GM18502 (cell line): ENCODE measurements at regions not wholly inside any gene's neighbourhood (a gene's known extent, or its start where the extent isn't known, plus 50 kb on each side); places are given as distances from the start of the nearest gene placed in this dataset.
A peak's percentile ranks its signal among the peaks of the same experiment; 100 is the strongest.

Experiments
- ATAC-seq: cut with Tn5 transposase; IDR thresholded peaks from one replicate; pipeline ENCODE4 v1.9.1; 2021; ENCODE audit warnings: mild to moderate bottlenecking; ENCODE audit not compliant: unreplicated experiment, poor library complexity

DNA sequence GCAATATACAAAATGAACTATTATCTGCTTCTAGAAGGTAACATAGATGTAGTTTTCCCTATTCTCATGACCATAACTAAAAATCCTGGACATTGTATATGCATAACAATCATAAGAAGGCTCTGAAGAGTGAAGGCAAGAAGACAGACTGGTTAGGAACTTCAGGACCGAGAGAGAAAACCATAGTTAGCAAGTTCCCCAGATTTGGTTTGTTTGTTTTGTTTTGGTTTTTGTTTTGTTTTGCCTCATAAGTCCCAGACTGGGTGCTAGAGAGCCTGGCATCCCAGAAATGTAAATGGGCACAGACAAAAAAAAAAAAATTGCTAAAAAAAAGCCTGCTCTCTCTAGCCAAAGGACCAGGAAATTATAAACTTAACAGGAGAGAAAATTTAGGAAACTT is 192.2 kb upstream of the FBXO11 start:
- no peak for ATAC-seq

DNA sequence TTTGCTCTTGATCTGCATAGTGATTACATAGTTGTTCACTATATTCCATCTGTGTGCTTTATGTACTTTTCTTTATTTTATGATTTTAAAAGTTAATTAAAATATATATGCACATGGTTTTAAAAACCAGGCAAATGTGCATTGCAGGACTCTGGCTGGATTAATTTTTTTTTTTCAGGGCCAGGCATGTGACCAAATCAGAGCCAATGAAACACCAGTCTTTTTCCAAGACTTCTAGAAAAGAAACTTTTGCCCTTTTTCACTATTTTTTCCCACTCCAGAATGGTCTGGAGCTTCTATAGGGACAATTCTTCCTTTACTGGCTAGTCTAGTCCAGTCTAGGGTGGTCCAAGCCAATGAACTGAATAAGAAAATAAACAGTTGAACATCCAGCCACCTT is 198.1 kb upstream of the FBXO11 start:
- ATAC-seq: no peak

DNA sequence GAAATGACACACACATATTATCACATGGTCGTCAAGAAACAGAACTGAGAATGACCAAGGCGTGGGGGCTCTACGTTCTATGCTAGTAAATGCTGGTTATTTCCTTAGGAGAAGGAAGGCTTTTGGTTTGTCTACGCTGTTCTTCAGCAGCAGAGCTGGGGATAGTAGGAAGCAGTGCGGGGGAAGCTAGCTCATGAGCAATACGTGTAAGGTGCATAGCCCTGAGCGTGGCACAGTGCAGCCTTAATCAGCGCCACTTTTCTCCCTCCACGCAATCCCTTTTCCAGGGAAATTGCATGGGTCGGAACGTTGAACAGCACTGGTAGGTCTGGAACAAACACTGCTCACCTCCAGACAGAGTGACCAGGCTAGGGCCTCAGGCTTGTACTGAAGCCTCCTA is 199.6 kb upstream of the FBXO11 start:
- no peak for ATAC-seq

DNA sequence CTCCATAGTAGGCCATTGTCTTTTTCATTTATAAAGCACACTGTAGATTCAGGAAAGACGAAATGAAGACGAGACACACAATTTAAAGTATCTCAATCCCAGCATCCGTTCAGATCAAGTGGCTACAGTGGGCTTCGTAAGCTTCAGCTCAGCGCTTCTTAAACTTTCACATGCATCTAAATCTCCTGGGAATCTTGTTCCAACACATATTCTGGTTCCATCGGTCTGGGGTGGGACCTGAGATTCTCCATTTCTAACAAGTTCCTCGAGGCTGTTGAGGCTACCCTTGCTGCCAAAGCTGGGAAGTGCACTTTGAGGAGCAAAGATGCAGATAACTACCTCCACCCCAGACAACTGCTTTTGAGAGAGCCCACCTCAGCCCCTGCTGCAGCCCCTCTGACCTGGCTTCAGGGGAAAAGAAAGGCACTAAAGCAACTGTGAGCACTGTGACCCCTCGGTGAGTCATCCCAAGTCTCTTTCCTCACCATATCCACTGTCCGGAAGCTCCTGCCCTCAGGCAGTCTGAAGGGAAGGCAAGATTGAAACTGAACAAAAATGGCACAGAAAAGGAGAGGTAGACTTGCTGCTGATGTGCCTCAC is 201.1 kb upstream of the FBXO11 start:
- ATAC-seq: no peak

DNA sequence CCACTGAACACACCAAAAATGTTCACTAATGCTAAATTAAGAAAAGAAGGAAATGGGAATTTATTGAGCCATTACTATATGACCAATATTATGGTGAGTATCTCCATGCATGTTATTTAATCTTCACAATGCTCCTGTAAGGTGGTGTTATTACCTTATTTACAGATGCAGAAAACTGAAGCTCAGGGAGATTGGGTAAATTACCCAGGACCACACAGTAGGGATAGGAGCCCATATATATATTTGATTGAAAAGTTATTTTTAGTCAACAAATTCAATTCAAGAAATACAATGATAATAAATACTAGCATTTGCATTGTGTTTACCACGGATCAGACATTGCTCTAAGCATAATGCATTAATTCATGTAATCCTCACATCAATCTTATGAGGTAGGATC is 202.2 kb upstream of the FBXO11 start:
- ATAC-seq: no peak

DNA sequence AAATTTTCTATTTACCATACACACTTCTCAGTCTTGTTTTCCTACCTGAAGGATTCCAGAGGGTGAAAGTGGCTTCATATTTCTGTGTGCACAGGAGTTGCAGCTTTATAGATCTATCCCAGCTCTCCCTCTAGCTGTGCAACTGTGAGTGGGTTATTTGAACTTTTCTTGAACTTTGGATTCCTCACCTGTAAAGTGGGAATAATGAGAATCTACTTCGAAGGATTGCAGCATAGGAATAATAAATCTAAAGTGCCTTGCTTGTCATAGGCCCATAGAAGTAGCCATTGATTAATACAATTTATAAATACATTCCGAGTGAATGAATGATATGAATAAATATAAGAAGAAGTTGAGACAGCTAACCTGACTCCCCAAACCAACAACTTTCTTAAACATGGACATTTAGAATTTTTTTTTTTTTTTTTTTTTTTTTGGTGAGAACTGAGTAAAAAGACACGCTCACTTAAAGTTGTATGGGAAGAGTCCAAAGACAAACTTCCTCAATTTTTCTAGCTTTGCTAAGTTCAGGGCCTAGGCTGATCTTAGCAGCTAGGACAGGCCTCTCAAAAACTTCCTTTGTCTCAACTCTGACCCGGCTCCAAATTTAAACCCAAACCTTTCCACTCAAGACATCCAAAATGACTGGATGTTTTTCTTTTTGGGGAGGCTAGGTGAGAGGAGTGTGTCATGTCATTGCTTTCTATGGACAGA is 203.3 kb upstream of the FBXO11 start:
- ATAC-seq: no peak

DNA sequence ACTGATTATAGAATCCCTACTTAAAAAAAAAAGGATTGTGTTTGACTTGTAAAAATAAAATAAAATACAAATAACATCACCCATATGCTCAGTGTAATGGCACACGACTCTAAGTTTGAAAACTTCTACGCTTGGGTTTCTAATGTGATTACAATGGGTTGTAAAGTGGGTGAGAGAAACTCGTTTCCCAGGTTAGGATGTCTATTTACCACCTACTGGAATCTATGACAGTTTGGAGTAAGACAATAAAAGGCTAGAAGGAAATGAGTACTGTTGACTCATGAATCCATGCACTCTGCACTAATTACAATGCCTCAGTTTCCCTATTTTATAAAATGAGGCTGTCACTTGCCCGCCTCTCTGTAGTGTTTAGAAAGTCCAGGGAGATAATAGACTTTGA is 204.0 kb upstream of the FOXN2 start:
- no peak for ATAC-seq

DNA sequence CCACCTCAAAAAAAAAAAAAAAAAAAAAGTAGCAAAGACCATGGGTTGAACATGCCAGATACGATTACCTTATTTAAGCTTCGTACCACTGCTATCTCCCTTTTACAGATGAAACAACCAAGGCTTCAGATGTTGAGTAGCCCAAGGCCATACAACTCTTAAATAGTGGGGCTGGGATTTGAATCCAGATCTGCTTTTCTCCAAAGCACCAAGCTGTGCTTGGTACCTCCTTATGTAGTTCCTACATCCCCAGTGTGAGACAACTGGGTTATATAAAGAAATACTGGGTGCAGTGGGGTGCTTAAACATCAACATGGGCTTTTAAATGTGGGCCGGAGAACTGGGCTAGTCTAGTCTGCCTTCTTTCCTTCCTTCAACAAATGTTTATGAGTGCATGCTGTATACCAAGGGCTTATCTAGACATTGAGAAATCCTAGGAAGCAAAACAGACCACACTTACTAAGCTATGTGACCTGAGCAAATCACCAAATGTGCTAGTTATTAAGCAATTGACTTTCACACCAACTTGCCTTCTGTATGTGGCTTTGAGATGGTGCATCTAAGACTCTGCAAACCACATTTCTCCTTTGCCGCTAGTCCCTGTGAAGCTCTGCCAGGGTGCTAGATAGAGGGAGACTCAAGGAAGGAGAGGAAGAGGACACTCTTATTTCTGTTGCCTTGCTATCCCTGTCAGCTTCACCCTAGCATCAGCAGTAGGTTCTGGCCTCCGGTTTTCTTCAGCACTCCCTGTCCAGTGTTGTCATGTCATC is 201.4 kb upstream of the FOXN2 start:
- no peak for ATAC-seq

DNA sequence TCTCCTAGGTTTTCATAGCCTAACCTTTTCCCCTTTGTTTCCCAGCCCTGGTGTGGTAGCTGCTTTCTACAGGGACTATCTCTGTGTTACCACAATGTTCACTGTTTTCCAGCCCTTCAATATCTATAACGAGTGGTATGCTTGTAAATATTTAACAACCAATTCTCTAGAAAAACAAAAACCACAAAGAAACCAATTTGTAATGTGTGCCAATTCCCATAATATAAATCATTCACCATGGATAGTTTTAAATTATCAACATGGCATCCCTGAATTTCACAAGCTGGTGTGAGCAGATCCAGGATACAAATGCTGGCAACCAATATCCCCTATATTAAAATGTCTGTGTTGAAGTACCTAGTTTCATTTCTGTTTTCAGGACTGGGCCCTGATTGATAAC is 200.7 kb upstream of the FOXN2 start:
- ATAC-seq: no peak

DNA sequence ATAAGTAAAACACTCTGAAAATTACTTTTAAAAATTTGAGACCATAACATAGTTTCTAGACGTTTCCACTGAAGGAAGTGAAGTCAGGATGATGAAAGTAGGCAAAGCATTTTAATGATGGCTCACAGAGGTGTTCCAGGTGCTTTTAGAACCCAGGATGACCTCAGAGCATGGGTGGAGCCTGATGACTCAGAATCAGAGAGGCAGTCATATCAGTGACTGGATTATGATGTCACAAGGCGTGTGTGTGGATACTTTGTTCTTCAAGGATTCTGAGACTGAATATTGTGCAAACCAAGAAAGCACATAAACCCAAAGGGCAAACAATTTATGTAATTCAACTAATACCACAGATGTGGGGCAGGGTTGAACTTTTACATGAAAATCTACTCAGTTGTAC is 200.2 kb upstream of the FOXN2 start:
- peak; percentile 60 for ATAC-seq

DNA sequence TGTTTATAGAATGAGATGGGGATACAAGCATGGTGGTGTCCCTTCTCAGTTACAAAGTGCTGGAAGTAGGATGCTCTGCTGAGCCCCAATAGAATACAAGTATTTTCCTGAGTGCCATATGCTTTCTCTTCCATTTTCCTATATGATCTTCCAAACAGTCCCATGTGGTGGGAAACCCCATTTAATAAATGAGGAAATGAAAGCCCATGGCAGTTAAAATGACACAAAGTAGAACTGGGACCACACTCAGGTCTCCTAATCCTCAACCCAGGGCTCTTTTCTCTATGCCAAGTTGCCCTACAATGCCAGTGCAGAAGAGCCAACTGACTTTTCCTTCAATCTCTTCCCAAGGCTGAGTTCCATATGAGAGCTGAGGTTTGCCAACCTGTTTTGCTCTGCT is 198.0 kb upstream of the FOXN2 start:
- ATAC-seq: no peak

DNA sequence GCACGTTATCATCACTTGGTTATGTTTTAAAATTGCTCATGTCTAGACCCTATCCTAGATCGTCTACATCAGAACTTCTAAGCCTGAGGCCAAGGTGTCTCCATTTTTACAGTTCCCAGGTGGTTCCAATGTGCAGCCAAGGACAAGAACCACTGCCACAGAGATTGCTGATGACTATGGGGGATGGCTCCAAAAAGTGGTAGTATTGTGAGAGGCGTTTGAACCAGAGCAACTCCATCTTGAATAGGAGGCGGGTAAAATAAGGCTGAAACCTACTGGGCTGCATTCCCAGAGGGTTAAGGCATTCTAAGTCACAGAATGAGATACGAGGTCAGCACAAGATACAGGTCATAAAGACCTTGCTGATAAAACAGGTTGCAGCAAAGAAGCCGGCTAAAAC is 195.6 kb upstream of the FOXN2 start:
- no peak for ATAC-seq

DNA sequence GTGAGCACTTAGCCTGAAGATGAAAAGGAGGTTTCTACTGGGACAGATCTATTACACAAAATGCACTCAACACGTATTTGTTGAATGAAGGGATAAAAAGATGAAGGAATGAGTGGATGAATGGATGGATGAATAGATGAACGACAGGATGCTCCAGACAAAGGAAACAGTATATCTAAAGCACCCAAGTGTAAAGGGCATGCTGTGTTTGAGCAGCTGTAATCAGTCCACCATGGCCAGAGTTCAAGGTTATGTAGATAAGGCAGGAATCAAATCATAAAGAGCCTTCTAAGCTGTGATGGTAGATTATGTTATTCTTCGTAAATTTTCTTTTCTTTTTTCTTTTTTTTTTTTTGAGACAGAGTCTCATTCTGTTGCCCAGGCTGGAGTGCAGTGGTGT is 194.4 kb upstream of the FOXN2 start:
- ATAC-seq: no peak

DNA sequence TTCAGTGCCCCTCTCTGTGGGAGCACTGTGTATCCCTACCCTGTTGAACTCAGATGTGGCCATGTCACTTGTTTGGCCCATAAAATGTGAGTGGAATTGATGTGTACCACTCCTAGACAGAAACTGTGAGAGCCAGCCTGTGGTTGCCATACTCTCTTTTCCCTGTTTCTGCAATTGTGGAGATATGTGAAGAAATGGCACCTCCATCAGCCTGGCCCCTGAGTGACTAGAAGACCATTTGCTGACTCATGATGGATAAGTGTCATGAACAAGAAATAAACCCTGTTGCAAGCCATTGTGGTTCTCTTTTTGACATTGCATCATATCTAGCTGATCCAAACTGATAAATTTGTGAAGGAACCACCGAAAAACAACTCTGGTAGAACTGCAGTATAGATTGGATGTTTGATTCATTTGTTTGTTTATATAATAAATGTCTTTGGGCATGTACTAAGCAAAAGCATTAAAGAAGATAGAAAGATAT is 193.7 kb upstream of the FOXN2 start:
- ATAC-seq: no peak

DNA sequence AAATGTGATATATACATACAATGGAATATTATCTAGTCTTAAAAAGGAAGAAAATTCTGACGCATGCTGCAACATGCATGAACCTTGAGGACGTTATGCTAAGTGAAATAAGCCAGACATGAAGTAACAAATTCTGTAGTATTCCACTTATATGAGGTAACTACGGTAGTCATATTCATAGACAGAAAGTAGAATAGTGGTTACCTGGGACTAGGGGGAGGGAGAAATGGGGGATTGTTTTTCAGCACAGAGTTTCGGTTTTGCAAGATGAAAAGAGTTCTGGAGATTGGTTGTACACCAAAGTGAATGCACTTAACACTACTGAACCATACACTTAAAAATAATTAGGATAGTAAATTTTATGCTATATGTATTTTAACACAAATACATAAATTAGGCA is 192.3 kb upstream of the FOXN2 start:
- no peak for ATAC-seq

DNA sequence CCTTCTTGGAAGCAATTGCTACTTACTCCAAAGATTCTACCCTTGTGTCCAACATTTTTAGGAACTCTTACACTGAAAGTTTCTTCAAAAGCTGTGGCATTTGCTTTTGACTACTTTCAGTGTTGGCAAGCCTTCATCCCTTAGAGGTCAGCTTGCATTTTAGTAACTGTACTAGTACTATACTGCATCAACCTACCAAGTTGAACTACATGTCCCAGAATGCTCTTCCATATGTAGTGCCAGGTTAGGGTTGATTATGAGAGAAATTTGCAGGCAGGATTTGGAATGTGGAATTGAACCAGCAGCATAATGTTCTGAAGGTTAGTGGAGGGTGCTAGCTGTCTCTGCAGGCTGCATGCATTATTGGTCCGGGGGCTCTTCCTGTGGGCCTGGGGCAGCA is 189.9 kb upstream of the FOXN2 start:
- no peak for ATAC-seq

DNA sequence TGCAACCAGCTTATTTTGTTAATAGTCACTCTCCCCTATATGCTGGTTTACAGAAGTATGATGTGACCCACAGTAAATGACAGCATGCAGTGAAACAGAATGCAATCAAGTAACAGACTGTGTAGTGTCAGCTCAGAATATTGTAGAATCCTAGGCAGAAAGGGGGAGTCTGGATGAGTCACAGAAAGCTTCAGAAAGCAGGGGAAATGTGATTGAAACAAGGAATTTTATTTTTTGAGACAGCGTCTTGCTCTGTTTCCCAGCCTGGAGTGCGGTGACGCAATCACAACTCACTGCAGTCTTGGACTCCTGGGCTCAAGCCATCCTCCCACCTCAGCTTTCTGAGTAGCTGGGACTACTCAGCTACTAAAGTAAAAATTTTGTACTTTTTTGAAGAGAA is 188.3 kb upstream of the FOXN2 start:
- ATAC-seq: no peak

DNA sequence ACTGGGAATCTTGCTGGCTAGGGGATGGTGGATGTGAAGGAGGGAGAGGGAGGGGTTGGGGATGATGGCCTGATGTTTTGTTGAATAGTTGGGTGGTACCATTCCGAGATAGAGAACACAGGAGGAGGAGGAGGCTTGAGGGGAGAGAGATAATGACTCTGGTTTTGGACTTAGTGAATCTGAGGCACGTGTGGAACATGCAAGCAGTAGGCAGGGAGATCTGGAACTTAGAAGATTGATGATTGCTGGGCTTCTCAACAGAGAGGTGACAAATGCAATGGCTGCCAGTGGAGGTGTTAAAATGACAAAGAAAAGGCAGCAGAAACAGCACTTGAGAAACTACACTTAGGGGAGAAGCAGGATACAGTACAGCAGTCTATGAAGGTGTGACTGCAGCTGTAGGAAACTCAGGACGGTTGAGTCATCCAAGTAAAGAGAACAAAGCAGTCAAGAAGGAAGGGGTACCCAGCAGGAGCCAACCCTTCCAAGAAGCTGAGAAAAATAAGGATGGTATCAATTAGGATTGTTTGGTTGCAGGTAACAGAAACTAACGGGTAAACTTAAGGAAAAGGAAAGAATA is 186.8 kb upstream of the FOXN2 start:
- ATAC-seq: no peak

DNA sequence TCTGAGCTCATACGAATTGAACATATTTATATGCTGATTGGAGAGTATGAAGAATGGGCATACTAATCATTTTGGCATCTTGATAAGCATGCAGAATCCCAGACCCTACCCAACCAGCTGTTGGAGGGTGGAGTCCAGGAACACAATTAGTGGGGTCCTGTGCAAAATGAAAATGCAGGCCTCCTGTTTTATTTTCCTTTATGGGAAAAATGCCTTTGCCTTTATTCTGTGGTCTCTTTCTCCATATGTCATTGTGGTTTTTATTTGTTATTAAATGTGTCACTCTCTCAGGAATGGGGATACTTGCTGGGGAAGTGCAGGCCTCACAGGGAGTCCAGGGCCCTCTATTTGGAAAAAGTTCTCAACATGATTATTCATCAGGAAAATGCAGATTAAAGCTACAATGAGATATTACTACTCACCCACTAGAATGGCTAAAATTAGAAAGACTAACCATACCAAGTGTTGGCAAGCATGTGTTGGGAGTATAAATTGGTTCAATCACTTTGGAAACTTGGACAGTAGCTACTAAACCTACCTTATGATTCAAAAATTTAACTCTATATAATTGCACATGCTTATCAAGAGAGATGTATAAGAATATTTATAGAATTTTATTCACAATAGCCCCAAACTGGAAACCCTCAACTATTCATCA is 185.1 kb upstream of the FOXN2 start:
- ATAC-seq: no peak

DNA sequence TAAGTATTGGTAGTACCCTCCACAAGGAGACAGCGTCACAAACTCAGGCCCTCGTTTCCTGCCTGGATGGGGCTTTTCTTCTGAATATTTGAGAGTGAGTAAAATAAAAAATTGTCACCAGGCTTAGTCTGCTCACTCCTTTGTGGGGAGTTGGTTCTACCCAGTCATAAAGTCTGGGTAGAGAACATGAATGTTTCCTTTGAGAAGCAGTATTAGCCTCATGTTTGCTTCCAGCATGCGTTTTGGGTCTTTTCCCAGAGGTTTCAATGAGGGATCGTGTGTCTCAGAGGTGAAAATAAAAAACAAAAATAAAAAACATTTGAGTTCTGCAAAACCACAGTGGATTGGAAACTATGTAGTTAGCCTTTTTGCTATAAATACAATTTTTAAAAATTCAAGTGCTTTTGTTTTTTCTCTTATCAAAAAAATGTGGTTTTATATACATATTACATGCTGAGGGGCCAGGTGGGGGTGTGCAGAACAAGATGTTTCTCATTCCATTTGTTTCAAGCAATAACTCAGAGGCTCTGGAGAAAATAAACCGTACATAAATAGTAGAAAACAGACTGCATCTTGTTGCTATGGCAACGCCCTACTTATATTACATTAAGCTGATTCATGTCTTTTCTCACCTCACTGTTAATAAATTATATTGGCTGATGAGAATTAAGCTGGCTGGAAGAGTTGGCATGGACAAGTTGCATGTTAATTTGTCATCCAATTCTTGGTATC is 182.8 kb upstream of the FOXN2 start:
- ATAC-seq: no peak
